Upper lobe of left lung (tissue), 4 donors: ENCODE measurements at regions not wholly inside any gene's neighbourhood (a gene's known extent, or its start where the extent isn't known, plus 50 kb on each side); places are given as distances from the start of the nearest gene placed in this dataset.

ENCODE experiments used
- CTCF ChIP-seq, 6 experiments: fragments of 450-650 bp in 4 of 6; fragments of 200-600 bp in 2 of 6; sonication (generic) in 2 of 6; IDR thresholded peaks; one replicate each; pipeline ENCODE4 v1.5.1; 2016 to 2019; ENCODE audit warnings: antibody characterized with exemption in 6 of 6
- EP300 ChIP-seq, 4 donors: sonication (generic); formaldehyde crosslinking; IDR thresholded peaks; one replicate each; pipeline ENCODE4 v1.5.1; 2017; ENCODE audit warnings: antibody characterized with exemption in 4 of 4, control low read depth in 2 of 4
- POLR2A ChIP-seq, 4 donors: fragments of 450-650 bp; IDR thresholded peaks; one replicate each; pipeline ENCODE4 v1.5.1; 2016 to 2017; ENCODE audit warnings: antibody characterized with exemption in 4 of 4, mild to moderate bottlenecking in 2 of 4

- TF ChIP-seq CTCF (IDR thresholded peaks at IDR 0.05) (no peak), EP300 (IDR thresholded peaks at IDR 0.05) (no peak), POLR2A (IDR thresholded peaks at IDR 0.05) (no peak)
Observed at GRCh38 chr17:53420035-53420641, 402.6 kb upstream of the KIF2B start.
